Glutamatergic neuron (in vitro differentiated cells): ENCODE measurements at regions not wholly inside any gene's neighbourhood (a gene's known extent, or its start where the extent isn't known, plus 50 kb on each side); places are given as distances from the start of the nearest gene placed in this dataset.
"Not testable (repeated sequence)": the region's sequence is repeated elsewhere in the genome, so short reads cannot be mapped to it uniquely, and the experiment has no call there.

Experiments
- DNase-seq: peaks from one replicate; pipeline ENCODE4 v3.0.0; 2022
- H3K27ac Mint-ChIP-seq: one replicate; pipeline ENCODE4 v1.8.0; 2020; ENCODE audit warnings: mild to moderate bottlenecking, mixed read lengths, inconsistent platforms; ENCODE audit not compliant: unreplicated experiment
- H3K27me3 Mint-ChIP-seq: one replicate; pipeline ENCODE4 v1.8.0; 2020; ENCODE audit warnings: mild to moderate bottlenecking, moderate library complexity, mixed read lengths, inconsistent platforms; ENCODE audit not compliant: unreplicated experiment
- H3K36me3 Mint-ChIP-seq: one replicate; pipeline ENCODE4 v1.8.0; 2020; ENCODE audit warnings: mild to moderate bottlenecking, mixed read lengths, inconsistent platforms; ENCODE audit not compliant: unreplicated experiment
- H3K4me1 Mint-ChIP-seq: one replicate; pipeline ENCODE4 v1.8.0; 2020; ENCODE audit warnings: mild to moderate bottlenecking, low read depth, mixed read lengths, inconsistent platforms; ENCODE audit not compliant: unreplicated experiment
- H3K4me3 Mint-ChIP-seq: one replicate; pipeline ENCODE4 v1.8.0; 2020; ENCODE audit warnings: mild to moderate bottlenecking, mixed read lengths, inconsistent platforms; ENCODE audit not compliant: unreplicated experiment
- H3K9me3 Mint-ChIP-seq: one replicate; pipeline ENCODE4 v1.8.0; 2020; ENCODE audit warnings: mild to moderate bottlenecking, moderate library complexity, mixed read lengths, inconsistent platforms; ENCODE audit not compliant: unreplicated experiment
- TF ChIP-seq, protein P1 (sequence below): fragments of 200-600 bp; sonication (generic); IDR thresholded peaks from one replicate; pipeline ENCODE4 v1.5.0; 2021; ENCODE audit not compliant: partially characterized antibody, unreplicated experiment

DNA sequence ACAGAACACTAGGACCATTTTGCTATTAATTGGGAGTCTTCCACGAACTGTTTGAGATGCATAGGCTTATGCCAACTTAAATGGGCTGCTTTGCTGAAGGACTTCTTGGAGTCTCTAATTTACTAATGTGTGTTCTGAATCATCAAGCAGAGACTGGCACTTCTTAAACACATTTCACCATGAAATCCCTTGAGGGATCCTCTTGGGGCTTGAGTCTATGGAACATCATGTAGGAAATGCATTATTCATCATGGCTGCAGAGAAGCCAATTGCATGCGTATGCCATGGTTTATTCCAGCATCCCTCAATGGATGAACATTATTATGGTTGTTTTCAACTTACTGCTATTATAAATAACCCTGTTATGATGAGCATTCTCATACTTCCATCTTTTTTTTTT is 73.4 kb downstream of the FGD2 start:
- DNase-seq, result no peak
- H3K9me3 Mint-ChIP-seq, result no peaks in the 10 kb centered on the region
- H3K4me3 Mint-ChIP-seq, result no peak overlapping the region
- H3K27ac Mint-ChIP-seq, result no peak overlapping the region
- H3K27me3 Mint-ChIP-seq, result peaks cover 2% of the 10 kb centered on the region
- no peaks in the 10 kb centered on the region for H3K4me1 Mint-ChIP-seq
- H3K36me3 Mint-ChIP-seq, result no peaks in the 10 kb centered on the region
- TF ChIP-seq, protein P1, sequence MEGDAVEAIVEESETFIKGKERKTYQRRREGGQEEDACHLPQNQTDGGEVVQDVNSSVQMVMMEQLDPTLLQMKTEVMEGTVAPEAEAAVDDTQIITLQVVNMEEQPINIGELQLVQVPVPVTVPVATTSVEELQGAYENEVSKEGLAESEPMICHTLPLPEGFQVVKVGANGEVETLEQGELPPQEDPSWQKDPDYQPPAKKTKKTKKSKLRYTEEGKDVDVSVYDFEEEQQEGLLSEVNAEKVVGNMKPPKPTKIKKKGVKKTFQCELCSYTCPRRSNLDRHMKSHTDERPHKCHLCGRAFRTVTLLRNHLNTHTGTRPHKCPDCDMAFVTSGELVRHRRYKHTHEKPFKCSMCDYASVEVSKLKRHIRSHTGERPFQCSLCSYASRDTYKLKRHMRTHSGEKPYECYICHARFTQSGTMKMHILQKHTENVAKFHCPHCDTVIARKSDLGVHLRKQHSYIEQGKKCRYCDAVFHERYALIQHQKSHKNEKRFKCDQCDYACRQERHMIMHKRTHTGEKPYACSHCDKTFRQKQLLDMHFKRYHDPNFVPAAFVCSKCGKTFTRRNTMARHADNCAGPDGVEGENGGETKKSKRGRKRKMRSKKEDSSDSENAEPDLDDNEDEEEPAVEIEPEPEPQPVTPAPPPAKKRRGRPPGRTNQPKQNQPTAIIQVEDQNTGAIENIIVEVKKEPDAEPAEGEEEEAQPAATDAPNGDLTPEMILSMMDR, result no peak

DNA sequence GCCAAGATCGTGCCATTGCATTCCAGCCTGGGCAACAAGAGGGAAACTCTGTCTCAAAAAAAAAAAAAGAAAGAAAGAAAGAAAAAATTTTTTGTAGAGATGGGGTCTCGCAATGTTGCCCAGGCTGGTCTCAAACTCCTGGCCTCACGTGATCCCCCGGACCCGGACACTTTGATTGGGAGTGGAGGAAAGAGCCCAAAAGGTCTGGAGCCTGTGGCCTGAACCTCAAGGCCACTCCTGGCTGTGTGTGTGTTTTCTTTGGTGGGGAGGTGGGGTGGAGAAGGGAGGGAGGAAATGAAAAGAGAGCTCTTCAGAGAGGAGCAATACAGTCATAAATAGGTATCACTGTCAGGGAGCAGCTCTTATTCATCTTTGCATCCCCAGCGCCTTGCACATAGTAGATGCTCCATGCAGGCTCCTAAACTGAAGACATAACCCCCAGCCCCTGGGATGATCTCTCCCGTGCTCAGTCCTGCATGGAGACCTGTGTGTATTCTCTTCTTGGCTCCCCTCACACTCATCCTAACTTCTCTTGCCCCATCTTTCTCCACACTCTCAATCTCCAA is 75.7 kb downstream of the FGD2 start:
- Mint-ChIP-seq H3K27me3 (peaks cover 2% of the 10 kb centered on the region), H3K4me3 (no peak overlapping the region), H3K36me3 (no peaks in the 10 kb centered on the region), H3K9me3 (peaks cover 3% of the 10 kb centered on the region), H3K27ac (no peak overlapping the region), H3K4me1 (no peaks in the 10 kb centered on the region)
- TF ChIP-seq, protein P1, result no peak
- no peak for DNase-seq

DNA sequence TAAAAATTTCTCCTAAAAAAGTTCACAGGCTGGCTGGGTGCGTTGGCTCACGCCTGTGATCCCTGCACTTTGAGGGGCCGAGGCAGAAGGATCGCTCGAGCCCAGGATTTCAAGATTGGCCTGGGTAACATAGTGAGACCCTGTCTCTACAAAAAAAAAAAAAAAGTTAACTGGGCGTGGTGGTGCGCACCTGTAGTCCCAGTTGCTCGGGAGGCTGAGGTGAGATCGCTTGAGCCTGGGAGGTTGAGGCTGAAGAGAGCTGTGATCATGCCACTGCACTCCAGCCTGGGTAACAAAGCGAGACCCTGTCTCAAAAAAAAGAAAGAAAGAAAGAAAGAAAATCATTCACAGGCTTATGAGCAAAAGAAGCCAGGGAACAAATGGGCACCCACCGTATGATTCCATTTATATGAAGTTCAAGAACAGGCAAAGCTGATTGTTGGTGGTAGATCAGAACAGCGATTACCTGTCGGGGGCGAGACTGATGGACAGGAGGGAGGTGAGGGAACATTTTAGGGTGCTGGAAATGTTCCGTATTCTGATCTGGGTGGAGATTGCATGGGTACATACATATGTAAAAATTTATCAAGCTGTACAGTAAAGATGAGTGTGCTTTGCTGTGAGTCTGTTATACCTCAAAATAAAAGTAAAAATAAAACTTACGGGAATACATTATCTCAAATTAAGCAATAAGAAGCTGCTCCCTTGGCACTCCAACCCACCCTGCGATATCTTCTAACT is 77.1 kb downstream of the FGD2 start:
- no peaks in the 10 kb centered on the region for H3K4me1 Mint-ChIP-seq
- H3K36me3 Mint-ChIP-seq, result no peaks in the 10 kb centered on the region
- H3K4me3 Mint-ChIP-seq, result no peak overlapping the region
- H3K9me3 Mint-ChIP-seq, result peaks cover 3% of the 10 kb centered on the region
- H3K27ac Mint-ChIP-seq, result no peak overlapping the region
- TF ChIP-seq, protein P1, result no peak
- no peak for DNase-seq
- H3K27me3 Mint-ChIP-seq, result peaks cover 2% of the 10 kb centered on the region

DNA sequence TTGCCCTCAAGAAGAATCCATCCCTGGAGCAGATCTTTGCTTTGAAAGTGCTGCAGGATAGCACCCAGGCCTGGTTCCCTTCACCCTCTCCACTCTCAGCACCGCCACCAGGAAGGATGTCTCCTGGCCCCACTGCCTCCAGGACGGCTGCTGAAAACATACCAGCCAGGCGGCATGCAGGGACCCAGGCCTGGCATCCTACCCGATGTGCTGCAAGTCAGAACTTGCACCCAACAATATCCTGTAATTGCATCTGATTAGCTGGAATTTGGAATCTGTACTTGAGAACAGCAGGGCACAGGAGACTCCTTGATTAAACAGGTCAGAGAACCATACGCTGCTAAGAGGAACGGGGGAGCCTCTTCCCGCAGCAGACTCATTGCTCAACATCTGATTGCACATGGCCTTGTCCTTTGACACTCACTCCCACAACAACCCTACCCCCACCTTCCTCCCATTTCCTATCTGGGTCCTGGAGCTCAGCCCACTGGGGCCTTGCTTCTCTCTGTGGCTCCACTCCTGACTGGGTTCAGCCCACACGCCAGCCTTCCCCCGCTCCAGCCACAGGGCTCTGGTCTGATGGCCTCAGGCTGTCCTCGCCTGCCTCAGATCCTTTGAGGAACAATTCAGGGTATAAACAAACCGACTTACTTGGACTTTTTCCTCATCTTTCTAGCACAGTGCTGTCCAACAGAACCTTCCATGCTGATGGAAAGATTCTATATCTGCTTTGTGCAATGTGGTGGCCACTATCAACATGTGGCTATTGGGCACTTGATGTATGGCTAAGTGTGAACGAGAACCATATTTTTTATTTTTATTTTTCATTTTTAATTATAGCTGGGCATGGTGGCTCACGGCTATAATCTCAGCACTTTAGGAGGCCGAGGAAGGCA is 78.0 kb downstream of the FGD2 start:
- DNase-seq, result no peak
- H3K9me3 Mint-ChIP-seq, result peaks cover 3% of the 10 kb centered on the region
- peaks cover 2% of the 10 kb centered on the region for H3K27me3 Mint-ChIP-seq
- no peaks in the 10 kb centered on the region for H3K36me3 Mint-ChIP-seq
- H3K4me3 Mint-ChIP-seq, result no peak overlapping the region
- H3K4me1 Mint-ChIP-seq, result no peaks in the 10 kb centered on the region
- H3K27ac Mint-ChIP-seq, result no peak overlapping the region
- TF ChIP-seq, protein P1, result no peak

DNA sequence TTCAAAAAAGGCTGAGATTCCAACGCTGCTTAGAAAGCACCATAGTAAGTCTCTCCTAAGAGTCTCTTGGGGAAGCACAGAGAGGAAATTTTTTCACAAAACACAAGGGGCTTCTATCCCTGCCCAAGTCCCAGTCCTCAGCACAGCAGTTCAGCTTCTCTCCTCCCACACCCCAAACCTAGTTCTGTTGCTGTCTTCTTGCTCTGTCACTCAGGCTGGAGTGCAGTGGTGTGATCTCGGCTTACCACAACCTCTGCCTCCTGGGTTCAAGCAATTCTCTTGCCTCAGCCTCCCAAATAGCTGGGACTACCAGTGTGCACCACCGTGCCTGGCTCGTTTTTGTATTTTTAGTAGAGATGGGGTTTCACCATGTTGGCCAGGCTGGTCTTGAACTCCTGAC is 79.2 kb downstream of the FGD2 start:
- H3K9me3 Mint-ChIP-seq, H3K4me3 Mint-ChIP-seq, DNase-seq, H3K27ac Mint-ChIP-seq, H3K4me1 Mint-ChIP-seq, H3K27me3 Mint-ChIP-seq, H3K36me3 Mint-ChIP-seq: not testable (repeated sequence)
